Esophagus squamous epithelium (tissue), 4 donors: ENCODE measurements at regions not wholly inside any gene's neighbourhood (a gene's known extent, or its start where the extent isn't known, plus 50 kb on each side); places are given as distances from the start of the nearest gene placed in this dataset.

Experiments
- CTCF ChIP-seq, 6 experiments: fragments of 450-650 bp in 4 of 6; fragments of 200-600 bp in 2 of 6; sonication (generic) in 2 of 6; IDR thresholded peaks; one replicate each; pipeline ENCODE4 v1.5.1; 2016 to 2019; ENCODE audit warnings: antibody characterized with exemption in 6 of 6, mild to moderate bottlenecking in 4 of 6, moderate library complexity in 4 of 6
- POLR2A ChIP-seq, 4 donors: fragments of 450-650 bp; IDR thresholded peaks; one replicate each; pipeline ENCODE4 v1.6.1; 2017; ENCODE audit warnings: antibody characterized with exemption in 4 of 4, mild to moderate bottlenecking in 4 of 4, moderate library complexity in 3 of 4

GRCh38 chr6:15087186-15087589, 158.7 kb upstream of the JARID2 start:
- TF ChIP-seq CTCF (IDR thresholded peaks at IDR 0.05): no peak
- TF ChIP-seq POLR2A (IDR thresholded peaks at IDR 0.05): no peak
